Ascending aorta (tissue), 2 donors: ENCODE measurements at regions not wholly inside any gene's neighbourhood (a gene's known extent, or its start where the extent isn't known, plus 50 kb on each side); places are given as distances from the start of the nearest gene placed in this dataset.

Experiments used
- DNase-seq, 2 donors: peaks; one replicate each; pipeline ENCODE4 v3.0.0-alpha.2; 2019; ENCODE audit warnings: low spot score in 2 of 2
- H3K27ac ChIP-seq, 2 donors: fragments of 200-600 bp; sonication (generic); one replicate each; pipeline ENCODE4 v1.5.1; 2016 to 2017; ENCODE audit warnings: mild to moderate bottlenecking in 1 of 2
- H3K27me3 ChIP-seq: fragments of 200-600 bp; sonication (generic); one replicate; pipeline ENCODE4 v1.5.1; 2017
- H3K36me3 ChIP-seq, 2 donors: fragments of 200-600 bp; sonication (generic); one replicate each; pipeline ENCODE4 v1.5.1; 2016
- H3K4me1 ChIP-seq, 2 donors: fragments of 200-600 bp; sonication (generic); one replicate each; pipeline ENCODE4 v1.5.1; 2016 to 2017; ENCODE audit warnings: mild to moderate bottlenecking in 1 of 2
- H3K4me3 ChIP-seq, 2 donors: fragments of 200-600 bp; sonication (generic); one replicate each; pipeline ENCODE4 v1.5.1; 2016 to 2017; ENCODE audit warnings: mild to moderate bottlenecking in 1 of 2
- H3K9me3 ChIP-seq, 2 donors: fragments of 200-600 bp; sonication (generic); one replicate each; pipeline ENCODE4 v1.5.1; 2016
- CTCF ChIP-seq, 3 experiments: fragments of 200-600 bp in 2 of 3; fragments of 450-650 bp in 1 of 3; sonication (generic) in 2 of 3; IDR thresholded peaks; one replicate each; pipeline ENCODE4 v1.5.1; 2016 to 2019; ENCODE audit warnings: antibody characterized with exemption in 3 of 3, mild to moderate bottlenecking in 1 of 3, moderate library complexity in 1 of 3
- intact Hi-C: fragments of 100-400 bp; cut with DNase I; formaldehyde crosslinking; loops from one replicate; pipeline ENCODE4 v1.15.1; 2023

- no peak overlapping the region for H3K4me3 ChIP-seq
- TF ChIP-seq CTCF (IDR thresholded peaks at IDR 0.05), result no peak
- H3K36me3 ChIP-seq, result no peaks in the 10 kb centered on the region
- H3K27me3 ChIP-seq, result no peaks in the 10 kb centered on the region
- H3K9me3 ChIP-seq, result no peaks in the 10 kb centered on the region
- no peak for DNase-seq
- H3K4me1 ChIP-seq, result no peaks in the 10 kb centered on the region
- no peak overlapping the region for H3K27ac ChIP-seq
- intact Hi-C loops, result no loop called here
Observed at GRCh38 chr10:84924131-84924530, 595.7 kb downstream of the CCSER2 start.

- Histone ChIP-seq H3K9me3 (no peaks in the 10 kb centered on the region), H3K27ac (no peak overlapping the region), H3K4me3 (no peak overlapping the region), H3K36me3 (no peaks in the 10 kb centered on the region), H3K4me1 (no peaks in the 10 kb centered on the region), H3K27me3 (no peaks in the 10 kb centered on the region)
- no peak for TF ChIP-seq CTCF (IDR thresholded peaks at IDR 0.05)
- intact Hi-C loops, result no loop called here
- DNase-seq, result no peak
Observed at GRCh38 chr10:84925495-84925894, 597.1 kb downstream of the CCSER2 start.

GRCh38 chr10:84933402-84933801 is 605.0 kb downstream of the CCSER2 start:
- Histone ChIP-seq H3K9me3 (no peaks in the 10 kb centered on the region), H3K27ac (no peak overlapping the region), H3K4me1 (no peaks in the 10 kb centered on the region), H3K4me3 (no peak overlapping the region), H3K36me3 (no peaks in the 10 kb centered on the region), H3K27me3 (no peaks in the 10 kb centered on the region)
- DNase-seq, result no peak
- intact Hi-C loops, result no loop called here
- TF ChIP-seq CTCF (IDR thresholded peaks at IDR 0.05), result no peak

- H3K36me3 ChIP-seq, result no peaks in the 10 kb centered on the region
- H3K9me3 ChIP-seq, result no peaks in the 10 kb centered on the region
- no peak for TF ChIP-seq CTCF (IDR thresholded peaks at IDR 0.05)
- no peak for DNase-seq
- H3K27ac ChIP-seq, result no peak overlapping the region
- no peaks in the 10 kb centered on the region for H3K4me1 ChIP-seq
- H3K27me3 ChIP-seq, result no peaks in the 10 kb centered on the region
- H3K4me3 ChIP-seq, result no peak overlapping the region
- intact Hi-C loops, result no loop called here
Observed at GRCh38 chr10:84935772-84936171, 607.4 kb downstream of the CCSER2 start.

GRCh38 chr10:84938117-84938905 is 609.9 kb downstream of the CCSER2 start:
- no peaks in the 10 kb centered on the region for H3K36me3 ChIP-seq
- intact Hi-C loops, result no loop called here
- no peaks in the 10 kb centered on the region for H3K27me3 ChIP-seq
- H3K4me3 ChIP-seq, result no peak overlapping the region
- DNase-seq, result no peak
- H3K4me1 ChIP-seq, result no peaks in the 10 kb centered on the region
- H3K9me3 ChIP-seq, result no peaks in the 10 kb centered on the region
- TF ChIP-seq CTCF (IDR thresholded peaks at IDR 0.05), result no peak
- H3K27ac ChIP-seq, result no peak overlapping the region
